GM19455 (cell line): ENCODE measurements at regions not wholly inside any gene's neighbourhood (a gene's known extent, or its start where the extent isn't known, plus 50 kb on each side); places are given as distances from the start of the nearest gene placed in this dataset.
"Not testable (repeated sequence)": the region's sequence is repeated elsewhere in the genome, so short reads cannot be mapped to it uniquely, and the experiment has no call there.

Source experiments
- ATAC-seq: cut with Tn5 transposase; IDR thresholded peaks from one replicate; pipeline ENCODE4 v1.9.1; 2021; ENCODE audit not compliant: unreplicated experiment

DNA sequence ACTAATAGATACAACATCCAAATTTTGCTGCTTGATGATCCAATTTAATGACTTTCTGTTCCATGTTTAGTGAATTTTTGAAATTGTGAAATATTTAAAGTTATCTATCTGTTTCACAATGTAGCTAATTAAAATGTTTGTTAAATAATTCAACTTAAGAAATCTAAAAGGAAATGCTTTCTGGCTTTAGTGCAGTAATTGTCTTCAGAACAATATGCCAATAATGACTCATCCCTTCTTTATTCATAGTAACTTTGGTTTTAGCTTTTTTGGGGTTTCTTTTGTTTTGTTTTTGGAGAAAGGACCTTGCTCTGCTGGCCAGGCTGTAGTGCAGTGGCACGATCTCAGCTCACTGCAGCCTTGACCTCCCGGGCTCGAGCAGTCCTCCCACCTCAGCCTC lies 479.2 kb upstream of the RGS6 start:
- no peak for ATAC-seq

DNA sequence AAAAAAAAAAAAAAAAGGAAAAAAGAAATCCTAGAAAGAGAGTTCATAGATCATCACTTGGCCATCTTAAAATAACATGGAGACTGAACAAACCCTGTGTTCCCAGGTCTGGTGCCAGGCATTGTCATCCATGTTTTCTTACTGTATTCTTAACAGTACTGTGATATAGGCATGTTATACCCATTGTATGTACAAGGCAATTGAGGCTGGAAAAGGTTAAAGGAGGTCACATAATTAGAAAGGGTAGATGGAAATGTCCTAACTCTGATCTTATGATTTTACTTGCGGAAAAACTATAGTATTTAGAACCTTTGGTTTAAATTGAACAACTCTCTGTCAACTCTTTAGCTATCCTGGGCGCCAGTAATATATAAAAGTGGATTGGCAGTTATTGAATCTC lies 478.2 kb upstream of the RGS6 start:
- ATAC-seq: no peak

DNA sequence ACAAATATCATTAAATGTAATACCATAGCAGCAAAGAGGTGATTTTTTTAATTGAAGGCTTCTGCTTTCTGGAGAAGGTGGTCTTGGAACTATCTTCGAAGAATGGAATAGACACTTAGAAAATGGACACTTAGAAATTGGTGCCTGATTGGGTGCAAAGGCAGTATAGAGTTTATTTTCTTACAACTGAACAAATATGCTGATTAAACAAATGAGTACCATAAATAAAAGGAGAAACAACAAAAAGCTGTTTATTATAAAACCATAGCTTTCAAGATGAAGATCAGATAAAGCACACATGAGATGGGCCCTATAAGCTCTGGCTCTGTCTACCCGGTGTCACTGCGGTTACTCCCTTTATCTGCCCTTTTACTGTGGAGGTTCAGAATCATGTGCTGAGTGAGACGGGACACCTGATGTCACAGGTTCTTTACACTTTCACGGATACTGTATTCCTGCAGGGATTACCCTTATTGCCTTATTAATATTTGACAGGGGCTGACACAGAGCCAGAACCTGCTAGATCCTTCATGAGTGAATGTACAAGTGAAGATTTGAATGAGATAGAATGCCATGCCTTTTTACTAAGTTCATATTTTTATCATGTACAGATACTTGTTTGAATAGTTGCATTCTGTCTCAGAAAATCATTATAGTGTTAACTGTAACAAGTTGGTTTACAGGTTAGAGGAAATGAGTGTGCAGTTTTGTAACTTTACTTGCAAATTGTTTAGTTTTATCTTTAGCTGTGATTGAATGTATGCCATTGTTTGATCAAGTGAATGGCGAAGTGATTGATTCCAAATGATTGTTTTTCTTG lies 477.5 kb upstream of the RGS6 start:
- ATAC-seq: no peak

DNA sequence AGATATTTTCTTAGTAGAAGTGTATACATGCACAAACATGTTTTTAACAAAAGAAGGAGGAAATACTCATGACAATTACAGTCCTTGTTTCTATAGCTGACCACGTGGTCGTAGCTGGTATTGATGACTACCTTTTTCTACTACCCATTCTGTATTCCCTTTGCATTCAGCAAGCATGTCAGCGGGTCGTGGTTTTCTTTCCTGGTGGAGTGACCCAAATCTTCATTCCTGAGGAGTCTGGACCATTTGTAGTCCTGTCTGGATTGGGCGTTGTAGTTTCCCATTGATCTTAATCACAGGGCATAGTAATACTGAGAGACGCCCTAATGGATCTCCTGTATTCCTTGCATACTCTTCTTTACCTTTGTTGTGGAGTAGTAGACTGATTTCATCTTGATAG lies 472.1 kb upstream of the RGS6 start:
- ATAC-seq: no peak

DNA sequence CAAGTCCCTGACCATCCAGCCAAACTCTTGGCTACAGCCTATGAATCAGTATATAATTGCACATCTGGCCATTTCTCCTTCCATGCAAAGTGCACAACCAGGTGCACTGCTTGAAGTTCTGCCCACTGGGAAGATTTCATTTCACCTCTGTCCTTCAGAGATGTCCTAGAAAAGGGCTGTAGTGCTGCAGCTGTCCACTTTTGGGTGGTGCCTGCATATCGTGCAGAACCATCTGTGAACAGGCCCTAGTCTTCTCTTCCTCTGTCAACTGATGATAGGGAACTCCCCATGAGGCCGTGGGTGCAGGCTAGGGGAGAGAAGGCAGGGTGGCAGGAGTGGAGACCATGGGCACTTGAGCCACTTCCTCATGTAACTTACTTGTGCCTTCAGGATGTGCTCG lies 470.6 kb upstream of the RGS6 start:
- not testable (repeated sequence) for ATAC-seq

- ATAC-seq: no peak
Measured at GRCh38 chr14:71463807-71464206, 468.4 kb upstream of the RGS6 start.

DNA sequence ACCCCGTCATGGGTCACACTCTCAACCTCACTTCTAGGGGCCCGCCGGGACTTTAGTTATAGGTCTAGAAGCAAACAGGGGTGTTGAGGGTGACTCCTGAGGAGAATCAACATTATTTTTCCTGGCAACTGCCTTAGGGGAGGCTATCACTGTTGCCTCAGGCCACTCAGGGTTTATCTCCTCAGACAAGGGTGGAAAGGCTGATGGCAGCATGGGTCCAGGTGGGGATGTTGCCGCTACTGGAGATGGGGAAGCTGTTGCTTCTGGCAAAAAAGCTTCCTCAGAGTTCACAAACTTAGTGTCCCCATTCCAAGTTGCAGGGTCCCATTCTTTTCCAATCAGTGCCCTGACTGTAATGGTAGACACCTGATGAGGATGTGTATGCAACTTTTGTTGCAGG lies 467.4 kb upstream of the RGS6 start:
- no peak for ATAC-seq

DNA sequence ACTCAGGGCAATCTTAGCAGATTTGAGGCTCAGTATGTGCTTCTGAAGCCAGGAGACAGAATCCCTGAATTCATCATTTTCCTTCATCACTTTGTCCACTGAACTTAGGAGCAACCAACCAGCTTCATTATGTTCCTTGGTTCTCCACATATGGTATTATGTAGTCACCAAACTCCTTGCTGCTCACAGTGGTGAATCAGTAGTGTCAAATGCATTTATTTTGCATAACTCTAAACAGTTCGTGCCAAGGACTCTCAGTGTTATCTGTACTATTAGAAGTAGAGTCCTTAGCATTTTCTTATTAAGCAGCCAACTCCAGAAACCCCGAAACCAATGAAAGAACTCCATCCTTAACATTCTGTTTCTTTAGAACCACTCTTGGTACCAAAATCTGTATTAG lies 466.9 kb upstream of the RGS6 start:
- ATAC-seq: no peak

DNA sequence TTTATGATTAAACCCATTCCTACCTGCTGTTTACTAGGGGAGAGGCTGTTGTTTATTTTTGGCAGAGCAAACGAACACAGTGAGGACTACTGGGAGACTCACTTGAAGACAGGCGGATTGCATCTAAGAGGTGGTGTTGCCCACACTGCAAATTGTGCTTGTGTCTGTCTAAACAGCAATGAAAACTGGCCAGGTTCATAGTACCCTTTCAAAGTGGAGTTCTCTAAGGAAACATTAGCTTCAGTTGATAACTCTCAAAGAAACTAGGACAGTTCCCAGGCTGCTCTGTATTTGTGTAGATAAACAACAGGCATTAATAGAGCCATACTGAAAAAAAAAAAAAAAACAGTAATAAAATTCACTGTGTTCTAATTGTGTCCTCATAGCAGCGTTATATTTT lies 466.0 kb upstream of the RGS6 start:
- ATAC-seq: no peak

DNA sequence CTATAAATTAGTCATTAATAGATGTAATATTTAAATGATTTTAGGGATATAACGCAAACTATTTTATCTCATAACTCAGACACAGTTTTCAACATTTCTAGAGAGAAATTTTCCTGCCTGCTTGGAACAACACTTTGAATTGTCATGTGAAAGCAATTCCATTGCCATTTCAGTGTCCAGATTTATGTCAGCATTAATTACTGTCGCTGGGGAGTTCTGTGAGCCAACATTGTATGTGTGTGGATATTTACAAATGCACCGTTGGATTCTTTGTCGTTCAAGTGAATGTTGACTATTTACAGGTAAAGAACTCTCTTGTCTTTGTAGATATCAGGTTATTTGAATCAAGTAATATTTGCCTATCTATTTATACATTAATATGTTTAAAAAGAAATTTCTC lies 465.3 kb upstream of the RGS6 start:
- no peak for ATAC-seq

DNA sequence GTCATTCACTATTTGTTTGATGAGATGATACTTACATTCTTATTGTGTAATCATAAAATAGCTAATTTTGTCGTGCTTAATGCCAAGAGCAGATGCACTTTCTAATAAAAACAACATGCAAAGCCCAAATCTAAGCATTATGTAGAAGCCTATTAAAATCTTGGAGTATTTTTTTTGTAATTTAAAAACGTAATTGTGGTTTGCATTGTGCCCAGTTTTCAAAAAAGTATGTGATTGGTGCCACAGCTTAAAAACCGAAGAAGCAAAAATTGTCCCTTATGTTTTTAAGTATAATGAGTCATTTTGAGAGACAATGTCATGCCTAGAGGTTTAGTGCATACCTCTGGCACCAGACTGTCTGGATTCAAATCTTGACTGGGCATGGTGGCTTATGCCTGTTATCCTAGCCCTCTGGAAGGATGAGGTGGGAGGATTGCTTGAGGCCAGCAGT lies 464.8 kb upstream of the RGS6 start:
- no peak for ATAC-seq

- no peak for ATAC-seq
Measured at GRCh38 chr14:71468701-71469100, 463.5 kb upstream of the RGS6 start.

- ATAC-seq: no peak
Measured at GRCh38 chr14:71469643-71470335, 462.4 kb upstream of the RGS6 start.

GRCh38 chr14:71471634-71472355 lies 460.4 kb upstream of the RGS6 start:
- no peak for ATAC-seq

- ATAC-seq: peak; percentile 50
Measured at GRCh38 chr14:71472356-71473340, 459.6 kb upstream of the RGS6 start.

- ATAC-seq: no peak
Measured at GRCh38 chr14:71473843-71474242, 458.4 kb upstream of the RGS6 start.

DNA sequence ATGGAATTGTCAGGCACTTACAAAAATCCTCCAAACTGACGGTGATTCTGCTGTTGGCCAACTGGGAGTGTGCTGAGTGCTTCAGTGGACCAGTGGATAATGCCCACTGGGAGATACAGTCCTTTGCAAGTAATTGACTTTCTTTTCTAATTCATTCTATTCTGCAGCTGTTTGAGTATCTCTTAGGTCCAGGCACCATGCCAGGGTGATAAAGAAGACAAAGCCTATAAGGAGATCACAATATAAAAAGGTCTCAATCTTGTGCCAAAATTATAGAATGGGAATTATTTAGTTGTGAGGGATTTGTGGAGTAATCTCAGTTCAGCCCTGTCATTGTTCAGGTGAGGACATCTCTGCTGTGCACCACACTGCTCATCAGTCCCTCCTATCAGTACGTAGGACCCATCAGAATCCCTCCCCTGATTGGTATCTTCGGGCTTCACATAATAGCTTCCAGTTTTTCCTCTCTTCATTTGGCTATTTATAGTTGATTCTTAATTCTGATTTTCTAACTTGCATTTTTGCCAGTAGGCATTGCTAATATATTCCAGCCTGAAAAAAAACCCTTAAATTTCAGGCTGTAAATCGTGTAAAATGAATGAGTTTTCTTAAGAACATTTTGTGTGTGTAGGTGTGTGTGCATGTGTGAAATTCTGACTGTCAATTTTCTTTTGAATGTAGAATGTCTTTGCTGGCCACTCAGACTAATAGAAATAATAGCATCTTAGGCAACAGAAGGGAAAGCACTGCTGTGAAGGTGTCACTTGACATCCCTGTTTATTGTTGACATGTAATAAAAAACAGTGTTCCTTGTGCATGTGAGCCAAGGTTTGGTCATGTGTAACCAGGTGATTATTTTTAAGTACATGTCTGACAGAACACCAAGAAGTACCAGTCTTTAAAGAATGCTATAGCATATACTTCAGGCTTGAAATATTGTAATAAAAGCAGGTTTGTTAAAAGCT lies 457.6 kb upstream of the RGS6 start:
- no peak for ATAC-seq

DNA sequence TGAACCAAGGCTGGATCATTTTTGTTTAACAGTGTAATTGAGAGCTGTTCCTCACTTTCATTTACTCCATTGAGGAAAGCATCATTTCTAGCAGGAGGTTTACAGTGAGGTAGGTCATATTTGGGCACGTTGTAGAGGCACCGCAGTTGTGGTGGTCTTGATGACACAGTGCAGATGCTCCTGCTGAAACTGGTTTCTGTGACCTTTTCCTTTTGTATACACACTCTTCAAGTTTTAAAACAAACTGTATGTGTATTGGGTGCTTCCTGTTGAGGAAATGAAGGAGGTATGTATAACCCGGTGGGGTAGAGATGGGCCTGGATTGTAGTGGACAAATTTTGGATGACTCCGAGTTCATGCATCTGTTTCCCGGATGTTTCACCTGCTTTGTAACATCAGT lies 456.3 kb upstream of the RGS6 start:
- ATAC-seq: no peak

- no peak for ATAC-seq
Measured at GRCh38 chr14:71478542-71478941, 453.7 kb upstream of the RGS6 start.
